Neural progenitor cell (in vitro differentiated cells): ENCODE measurements at regions not wholly inside any gene's neighbourhood (a gene's known extent, or its start where the extent isn't known, plus 50 kb on each side); places are given as distances from the start of the nearest gene placed in this dataset.
A peak's percentile ranks its signal among the peaks of the same experiment; 100 is the strongest.

ENCODE experiments used
- DNase-seq: peaks from one replicate; pipeline ENCODE4 v3.0.0-alpha.2; 2016; ENCODE audit warnings: low spot score
- H2AFZ ChIP-seq: fragments of 200-600 bp; sonication (generic); replicated peaks from 2 replicates; pipeline ENCODE4 v1.6.1; 2016; ENCODE audit warnings: antibody characterized with exemption
- H3F3A ChIP-seq: fragments of 200-600 bp; sonication (generic); 2 replicates; pipeline ENCODE4 v1.6.1; 2016; ENCODE audit warnings: antibody characterized with exemption, low read depth
- H3K27ac ChIP-seq: fragments of 200-600 bp; sonication (generic); 2 replicates; pipeline ENCODE4 v1.5.1; 2016; ENCODE audit warnings: mild to moderate bottlenecking
- H3K27me3 ChIP-seq: fragments of 200-600 bp; sonication (generic); 2 replicates; pipeline ENCODE4 v1.6.1; 2016; ENCODE audit warnings: mild to moderate bottlenecking, moderate library complexity
- H3K36me3 ChIP-seq: fragments of 200-600 bp; sonication (generic); 2 replicates; pipeline ENCODE4 v1.5.1; 2016
- H3K4me1 ChIP-seq: fragments of 200-600 bp; sonication (generic); 2 replicates; pipeline ENCODE4 v1.6.1; 2016; ENCODE audit warnings: mixed run types
- H3K4me2 ChIP-seq: fragments of 200-600 bp; sonication (generic); 2 replicates; pipeline ENCODE4 v1.6.1; 2016
- H3K4me3 ChIP-seq: fragments of 200-600 bp; sonication (generic); 2 replicates; pipeline ENCODE4 v1.5.1; 2016
- H3K79me2 ChIP-seq: fragments of 200-600 bp; sonication (generic); 2 replicates; pipeline ENCODE4 v1.6.1; 2016; ENCODE audit warnings: low read depth
- H3K9ac ChIP-seq: fragments of 200-600 bp; sonication (generic); 2 replicates; pipeline ENCODE4 v1.6.1; 2016
- H3K9me3 ChIP-seq: fragments of 200-600 bp; sonication (generic); 2 replicates; pipeline ENCODE4 v1.5.1; 2016; ENCODE audit warnings: low read depth
- H4K20me1 ChIP-seq: fragments of 200-600 bp; sonication (generic); 2 replicates; pipeline ENCODE4 v1.6.1; 2016; ENCODE audit warnings: low read depth
- H3K27ac Mint-ChIP-seq: 3 replicates; pipeline ENCODE4 v1.8.0; 2021; ENCODE audit warnings: mixed read lengths
- H3K27me3 Mint-ChIP-seq: 2 replicates; pipeline ENCODE4 v1.8.0; 2022; ENCODE audit warnings: low read depth, mild to moderate bottlenecking, inconsistent platforms, moderate library complexity, mixed read lengths; ENCODE audit not compliant: insufficient read depth
- H3K36me3 Mint-ChIP-seq: 3 replicates; pipeline ENCODE4 v1.8.0; 2021; ENCODE audit warnings: mixed read lengths
- H3K4me1 Mint-ChIP-seq: 3 replicates; pipeline ENCODE4 v1.8.0; 2021; ENCODE audit warnings: mixed read lengths
- H3K4me3 Mint-ChIP-seq: 3 replicates; pipeline ENCODE4 v1.8.0; 2021; ENCODE audit warnings: mild to moderate bottlenecking, moderate library complexity, mixed read lengths
- H3K9me3 Mint-ChIP-seq: 3 replicates; pipeline ENCODE4 v1.8.0; 2020; ENCODE audit warnings: mixed read lengths
- CTCF ChIP-seq: fragments of 200-600 bp; sonication (generic); IDR thresholded peaks from 2 replicates; pipeline ENCODE4 v1.5.1; 2017; ENCODE audit warnings: antibody characterized with exemption, mild to moderate bottlenecking
- EZH2 ChIP-seq: fragments of 200-600 bp; sonication (generic); IDR thresholded peaks from 2 replicates; pipeline ENCODE4 v1.6.1; 2017; ENCODE audit warnings: antibody characterized with exemption, mild to moderate bottlenecking, moderate library complexity
- EZH2phosphoT487 ChIP-seq: fragments of 200-600 bp; sonication (generic); IDR thresholded peaks from 2 replicates; pipeline ENCODE4 v1.6.1; 2017; ENCODE audit warnings: antibody characterized with exemption

GRCh38 chr3:117955196-117955595, 1079.5 kb downstream of the IGSF11 start:
- DNase-seq = no peak

DNA sequence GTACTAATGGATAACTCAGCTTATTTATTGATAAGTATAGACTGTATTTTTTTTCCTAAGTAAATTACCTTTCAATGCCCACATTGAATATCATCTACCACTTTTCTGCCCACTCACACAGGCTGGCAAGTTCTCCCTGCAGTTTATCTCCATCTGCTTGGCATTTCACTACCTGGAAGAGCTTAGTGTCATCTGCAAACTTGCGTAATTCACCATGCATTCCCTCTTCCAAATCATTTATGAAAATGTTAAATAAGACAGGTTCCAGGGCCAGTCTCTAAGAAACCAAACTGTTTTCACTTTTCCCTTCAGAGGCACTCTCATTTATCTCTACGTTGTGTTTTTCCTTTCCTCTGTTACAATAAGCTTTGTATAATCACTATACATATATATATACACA, 1076.6 kb downstream of the IGSF11 start:
- Mint-ChIP-seq H3K4me3 (no peak overlapping the region), H3K27ac (no peak overlapping the region), H3K27me3 (no peaks in the 10 kb centered on the region), H3K36me3 (no peaks in the 10 kb centered on the region), H3K4me1 (no peaks in the 10 kb centered on the region), H3K9me3 (no peaks in the 10 kb centered on the region)
- H3K4me1 ChIP-seq = peaks cover 14% of the 10 kb centered on the region
- H3K79me2 ChIP-seq = no peaks in the 10 kb centered on the region
- H3K27ac ChIP-seq = no peak overlapping the region
- no peak overlapping the region for H3K4me2 ChIP-seq
- TF ChIP-seq CTCF (no peak), EZH2phosphoT487 (no peak), EZH2 (no peak)
- H3K9me3 ChIP-seq = no peaks in the 10 kb centered on the region
- no peak overlapping the region for H3K4me3 ChIP-seq
- no peak overlapping the region for H2AFZ ChIP-seq
- H3K27me3 ChIP-seq = no peaks in the 10 kb centered on the region
- H3F3A ChIP-seq = no peaks in the 10 kb centered on the region
- no peaks in the 10 kb centered on the region for H3K36me3 ChIP-seq
- H4K20me1 ChIP-seq = no peaks in the 10 kb centered on the region
- H3K9ac ChIP-seq = no peak overlapping the region
- no peak for DNase-seq

More at GRCh38 chr3:117955196-117955595, 1079.5 kb downstream of the IGSF11 start:
- Histone ChIP-seq H3K9me3 (no peaks in the 10 kb centered on the region), H3F3A (no peaks in the 10 kb centered on the region), H3K79me2 (no peaks in the 10 kb centered on the region), H3K9ac (no peak overlapping the region), H4K20me1 (no peaks in the 10 kb centered on the region), H3K4me2 (peak overlapping the region; percentile 14), H3K4me3 (no peak overlapping the region), H3K27ac (no peak overlapping the region), H3K27me3 (no peaks in the 10 kb centered on the region), H3K4me1 (peaks cover 14% of the 10 kb centered on the region), H3K36me3 (no peaks in the 10 kb centered on the region), H2AFZ (no peak overlapping the region)
- no peak for TF ChIP-seq EZH2phosphoT487
- TF ChIP-seq EZH2 = no peak
- TF ChIP-seq CTCF = no peak
- no peaks in the 10 kb centered on the region for H3K36me3 Mint-ChIP-seq
- H3K27ac Mint-ChIP-seq = no peak overlapping the region
- H3K4me3 Mint-ChIP-seq = no peak overlapping the region
- no peaks in the 10 kb centered on the region for H3K9me3 Mint-ChIP-seq
- H3K4me1 Mint-ChIP-seq = no peaks in the 10 kb centered on the region
- H3K27me3 Mint-ChIP-seq = no peaks in the 10 kb centered on the region

DNA sequence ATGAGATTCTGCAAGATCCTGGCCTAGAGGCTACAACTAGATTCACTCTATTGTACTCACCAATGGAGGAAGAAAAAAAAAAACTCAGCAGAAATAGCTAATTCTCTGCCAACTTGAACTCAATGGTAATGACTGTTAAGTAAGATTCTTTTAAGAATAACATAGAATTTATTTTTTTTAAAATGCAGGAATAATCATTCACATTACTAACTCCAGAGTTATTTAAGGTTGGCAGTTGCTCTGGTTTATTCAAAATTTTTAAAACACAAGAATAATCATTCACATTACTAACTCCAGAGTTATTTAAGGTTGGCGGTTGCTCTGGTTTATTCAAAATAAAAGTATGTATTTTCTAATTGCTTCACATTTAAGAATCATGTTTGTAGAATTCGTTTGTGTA, 1071.9 kb downstream of the IGSF11 start:
- Histone ChIP-seq H3K36me3 (no peaks in the 10 kb centered on the region), H3K79me2 (no peaks in the 10 kb centered on the region), H3K4me2 (no peak overlapping the region), H3K4me3 (no peak overlapping the region), H3K27me3 (no peaks in the 10 kb centered on the region), H2AFZ (no peak overlapping the region), H3K9me3 (no peaks in the 10 kb centered on the region), H3F3A (no peaks in the 10 kb centered on the region), H3K4me1 (no peaks in the 10 kb centered on the region), H4K20me1 (no peaks in the 10 kb centered on the region), H3K27ac (no peak overlapping the region), H3K9ac (no peak overlapping the region)
- TF ChIP-seq EZH2 (no peak), CTCF (no peak), EZH2phosphoT487 (no peak)
- Mint-ChIP-seq H3K27me3 (no peaks in the 10 kb centered on the region), H3K27ac (no peak overlapping the region), H3K36me3 (no peaks in the 10 kb centered on the region), H3K4me3 (no peak overlapping the region), H3K4me1 (no peaks in the 10 kb centered on the region), H3K9me3 (no peaks in the 10 kb centered on the region)
- DNase-seq = no peak
